UCSD-AML1 (cell line): ENCODE measurements at regions not wholly inside any gene's neighbourhood (a gene's known extent, or its start where the extent isn't known, plus 50 kb on each side); places are given as distances from the start of the nearest gene placed in this dataset.
"Not testable (repeated sequence)": the region's sequence is repeated elsewhere in the genome, so short reads cannot be mapped to it uniquely, and the experiment has no call there.

Source experiments
- DNase-seq: peaks from one replicate; lab custom pipeline; 2025; ENCODE audit not compliant: unreplicated experiment; lab: John Stamatoyannopoulos, UW

- no peak for DNase-seq
Measured at GRCh38 chr2:176997792-176998169, 214.8 kb upstream of the HNRNPA3 start.

GRCh38 chr2:176999301-176999700 lies 213.3 kb upstream of the HNRNPA3 start:
- DNase-seq: no peak

GRCh38 chr2:177000061-177000714 lies 212.4 kb upstream of the HNRNPA3 start:
- DNase-seq: no peak

GRCh38 chr2:177000715-177001072 lies 211.9 kb upstream of the HNRNPA3 start:
- DNase-seq: no peak

- DNase-seq: no peak
Measured at GRCh38 chr2:177001334-177001733, 211.3 kb upstream of the HNRNPA3 start.

GRCh38 chr2:177002983-177003382 lies 209.6 kb upstream of the HNRNPA3 start:
- no peak for DNase-seq

- not testable (repeated sequence) for DNase-seq
Measured at GRCh38 chr2:177007726-177008125, 204.9 kb upstream of the HNRNPA3 start.

- not testable (repeated sequence) for DNase-seq
Measured at GRCh38 chr2:177008662-177009061, 203.9 kb upstream of the HNRNPA3 start.

GRCh38 chr2:177010146-177010545 lies 202.4 kb upstream of the HNRNPA3 start:
- DNase-seq: no peak

GRCh38 chr2:177010861-177011260 lies 201.7 kb upstream of the HNRNPA3 start:
- no peak for DNase-seq

- no peak for DNase-seq
Measured at GRCh38 chr2:177014946-177015345, 197.6 kb upstream of the HNRNPA3 start.

GRCh38 chr2:177015356-177015923 lies 197.2 kb upstream of the HNRNPA3 start:
- no peak for DNase-seq

- DNase-seq: no peak
Measured at GRCh38 chr2:177020524-177021119, 192.0 kb upstream of the HNRNPA3 start.

GRCh38 chr2:177021706-177022343 lies 190.8 kb upstream of the HNRNPA3 start:
- no peak for DNase-seq

- no peak for DNase-seq
Measured at GRCh38 chr2:177024765-177025164, 187.8 kb upstream of the HNRNPA3 start.

- no peak for DNase-seq
Measured at GRCh38 chr2:177026253-177026652, 186.3 kb upstream of the HNRNPA3 start.

- no peak for DNase-seq
Measured at GRCh38 chr2:177026956-177027355, 185.6 kb upstream of the HNRNPA3 start.

GRCh38 chr2:177028296-177028695 lies 184.3 kb upstream of the HNRNPA3 start:
- DNase-seq: no peak

- no peak for DNase-seq
Measured at GRCh38 chr2:177029075-177029474, 183.5 kb upstream of the HNRNPA3 start.

- no peak for DNase-seq
Measured at GRCh38 chr2:177029501-177029900, 183.1 kb upstream of the HNRNPA3 start.

GRCh38 chr2:177029901-177030300 lies 182.7 kb upstream of the HNRNPA3 start:
- DNase-seq: no peak

GRCh38 chr2:177030451-177031105 lies 182.0 kb upstream of the HNRNPA3 start:
- no peak for DNase-seq
